ENCODE measurements at regions not wholly inside any gene's neighbourhood (a gene's known extent, or its start where the extent isn't known, plus 50 kb on each side); places are given as distances from the start of the nearest gene placed in this dataset.

DNA sequence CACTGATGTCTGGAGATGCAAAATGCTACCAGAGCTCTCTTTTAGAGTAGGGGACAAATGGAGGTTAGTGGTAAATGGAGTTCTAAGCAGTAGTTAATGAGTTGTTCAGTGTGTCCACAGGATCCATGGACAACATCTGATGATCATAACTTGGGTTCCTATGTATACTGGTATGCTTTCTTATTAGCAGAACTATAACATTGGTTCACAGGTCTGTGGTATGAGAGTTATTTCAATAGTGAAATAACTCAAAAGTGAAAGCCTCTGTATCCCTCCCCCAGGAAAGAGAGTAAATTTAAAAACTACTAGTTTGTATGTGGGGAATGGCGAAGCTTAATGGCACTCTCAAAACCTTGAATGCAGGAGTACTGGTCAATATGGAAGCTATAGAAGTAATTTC lies 363.5 kb upstream of the EMCN start:
- no peak for TF ChIP-seq POLR2A (IDR thresholded peaks at IDR 0.05; ENCODE audit: low read depth, low read length)
- no peak for TF ChIP-seq TAF1 (IDR thresholded peaks at IDR 0.05; ENCODE audit: borderline replicate concordance, low read depth, low read length)

Data from GM12892 (cell line).